Thyroid gland (tissue), 4 donors: ENCODE measurements at regions not wholly inside any gene's neighbourhood (a gene's known extent, or its start where the extent isn't known, plus 50 kb on each side); places are given as distances from the start of the nearest gene placed in this dataset.

Experiments used
- CTCF ChIP-seq, 6 experiments: fragments of 200-600 bp in 3 of 6; fragments of 450-650 bp in 3 of 6; sonication (generic) in 3 of 6; IDR thresholded peaks; one replicate each; pipeline ENCODE4 v1.5.1; 2016 to 2019; ENCODE audit warnings: antibody characterized with exemption in 6 of 6, mild to moderate bottlenecking in 2 of 6, inconsistent platforms in 1 of 6, moderate library complexity in 1 of 6
- POLR2A ChIP-seq, 2 donors: fragments of 450-650 bp; IDR thresholded peaks; one replicate each; pipeline ENCODE4 v1.6.1; 2017; ENCODE audit warnings: antibody characterized with exemption in 2 of 2, mild to moderate bottlenecking in 2 of 2, moderate library complexity in 1 of 2

- no peak for TF ChIP-seq CTCF (IDR thresholded peaks at IDR 0.05)
- TF ChIP-seq POLR2A (IDR thresholded peaks at IDR 0.05) = no peak
Measured at GRCh38 chr6:50289366-50289765, 239.6 kb upstream of the DEFB112 start.
